ENCODE measurements at regions not wholly inside any gene's neighbourhood (a gene's known extent, or its start where the extent isn't known, plus 50 kb on each side); places are given as distances from the start of the nearest gene placed in this dataset.

- TF ChIP-seq POLR2A (IDR thresholded peaks at IDR 0.05; ENCODE audit: extremely low read depth, insufficient read length) (no peak), MAX (IDR thresholded peaks at IDR 0.05; ENCODE audit: low read depth, low read length) (no peak), CTCF (IDR thresholded peaks at IDR 0.05; ENCODE audit: low read depth, low read length) (no peak), MYC (IDR thresholded peaks at IDR 0.05; ENCODE audit: low read depth, low read length) (no peak)
- no peak for DNase-seq (ENCODE audit: low read depth)
- no peak overlapping the region for H3K4me3 ChIP-seq (ENCODE audit: low read depth, low read length)
Observed at GRCh38 chr5:66340786-66341185, 196.7 kb downstream of the SREK1 start.

- no peak overlapping the region for H3K4me3 ChIP-seq (ENCODE audit: low read depth, low read length)
- no peak for DNase-seq (ENCODE audit: low read depth)
- TF ChIP-seq POLR2A (IDR thresholded peaks at IDR 0.05; ENCODE audit: extremely low read depth, insufficient read length) = no peak
- no peak for TF ChIP-seq MYC (IDR thresholded peaks at IDR 0.05; ENCODE audit: low read depth, low read length)
- no peak for TF ChIP-seq CTCF (IDR thresholded peaks at IDR 0.05; ENCODE audit: low read depth, low read length)
- no peak for TF ChIP-seq MAX (IDR thresholded peaks at IDR 0.05; ENCODE audit: low read depth, low read length)
Observed at GRCh38 chr5:66342341-66342880, 198.3 kb downstream of the SREK1 start.

GRCh38 chr5:66343370-66344071, 199.4 kb downstream of the SREK1 start:
- TF ChIP-seq POLR2A (IDR thresholded peaks at IDR 0.05; ENCODE audit: extremely low read depth, insufficient read length) = no peak
- DNase-seq (ENCODE audit: low read depth) = no peak
- H3K4me3 ChIP-seq (ENCODE audit: low read depth, low read length) = no peak overlapping the region

- TF ChIP-seq POLR2A (IDR thresholded peaks at IDR 0.05; ENCODE audit: extremely low read depth, insufficient read length) (no peak), MAX (IDR thresholded peaks at IDR 0.05; ENCODE audit: low read depth, low read length) (no peak), MYC (IDR thresholded peaks at IDR 0.05; ENCODE audit: low read depth, low read length) (no peak), CTCF (IDR thresholded peaks at IDR 0.05; ENCODE audit: low read depth, low read length) (no peak)
- no peak overlapping the region for H3K4me3 ChIP-seq (ENCODE audit: low read depth, low read length)
- DNase-seq (ENCODE audit: low read depth) = no peak
Observed at GRCh38 chr5:66344544-66344943, 200.4 kb downstream of the SREK1 start.

- no peak for DNase-seq (ENCODE audit: low read depth)
- H3K4me3 ChIP-seq (ENCODE audit: low read depth, low read length) = no peak overlapping the region
- TF ChIP-seq CTCF (IDR thresholded peaks at IDR 0.05; ENCODE audit: low read depth, low read length) = no peak
- TF ChIP-seq MAX (IDR thresholded peaks at IDR 0.05; ENCODE audit: low read depth, low read length) = no peak
- no peak for TF ChIP-seq MYC (IDR thresholded peaks at IDR 0.05; ENCODE audit: low read depth, low read length)
- no peak for TF ChIP-seq POLR2A (IDR thresholded peaks at IDR 0.05; ENCODE audit: extremely low read depth, insufficient read length)
Observed at GRCh38 chr5:66345281-66345680, 201.2 kb downstream of the SREK1 start.

- TF ChIP-seq MAX (IDR thresholded peaks at IDR 0.05; ENCODE audit: low read depth, low read length) (no peak), CTCF (IDR thresholded peaks at IDR 0.05; ENCODE audit: low read depth, low read length) (no peak), POLR2A (IDR thresholded peaks at IDR 0.05; ENCODE audit: extremely low read depth, insufficient read length) (no peak), MYC (IDR thresholded peaks at IDR 0.05; ENCODE audit: low read depth, low read length) (no peak)
- no peak overlapping the region for H3K4me3 ChIP-seq (ENCODE audit: low read depth, low read length)
- no peak for DNase-seq (ENCODE audit: low read depth)
Observed at GRCh38 chr5:66346869-66347268, 202.8 kb downstream of the SREK1 start.

Data from NB4 (cell line).